ENCODE measurements at regions not wholly inside any gene's neighbourhood (a gene's known extent, or its start where the extent isn't known, plus 50 kb on each side); places are given as distances from the start of the nearest gene placed in this dataset.
"Not testable (repeated sequence)": the region's sequence is repeated elsewhere in the genome, so short reads cannot be mapped to it uniquely, and the experiment has no call there.

DNA sequence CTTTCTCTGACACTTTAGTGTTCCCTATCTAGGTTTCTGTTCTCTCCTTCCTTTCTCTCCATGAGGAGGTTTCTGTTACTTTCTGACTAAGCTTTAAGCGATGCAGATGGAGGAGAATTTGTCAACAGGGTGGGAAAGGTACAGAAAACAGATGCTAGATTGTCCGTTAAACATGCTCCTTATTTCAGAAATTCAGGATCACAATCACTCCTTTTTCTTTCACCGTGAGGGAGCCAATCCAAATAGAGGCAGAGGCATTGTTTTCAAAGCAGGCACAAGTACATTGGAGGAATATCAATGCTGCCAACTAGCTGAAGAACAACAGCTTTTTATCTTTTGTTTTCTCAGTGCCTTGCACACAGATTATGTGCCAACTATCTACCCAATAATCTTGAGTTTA is 215.7 kb upstream of the FOLH1 start:
- ATAC-seq, result no peak
- TF ChIP-seq CTCF (IDR thresholded peaks at IDR 0.05), result no peak
- Mint-ChIP-seq H3K9me3 (peaks cover 13 to 28% of the 10 kb centered on the region in 2 donors), H3K4me1 (no peaks in the 10 kb centered on the region), H3K27me3 (ENCODE audit: low read depth in 2 of 2) (no peaks in the 10 kb centered on the region), H3K36me3 (no peaks in the 10 kb centered on the region), H3K27ac (no peak overlapping the region), H3K4me3 (no peak overlapping the region)
- Histone ChIP-seq H3K27ac (ENCODE audit: low read length) (no peak overlapping the region), H3K4me3 (ENCODE audit: low read length) (no peak overlapping the region), H3K4me1 (ENCODE audit: control insufficient read depth, insufficient read depth, low read length) (no peaks in the 10 kb centered on the region), H3K27me3 (ENCODE audit: control insufficient read depth, insufficient read depth, low read length) (no peaks in the 10 kb centered on the region), H3K9me3 (ENCODE audit: control insufficient read depth, insufficient read depth, low read length) (no peaks in the 10 kb centered on the region), H3K36me3 (ENCODE audit: control insufficient read depth, insufficient read depth, low read length) (no peaks in the 10 kb centered on the region)
- WGBS (ENCODE audit: insufficient coverage), result no CpG with 5 or more reads among the region's 3 CpGs
- DNase-seq, result no peak
- intact Hi-C loops (cut with micrococcal nuclease), result no loop called here

DNA sequence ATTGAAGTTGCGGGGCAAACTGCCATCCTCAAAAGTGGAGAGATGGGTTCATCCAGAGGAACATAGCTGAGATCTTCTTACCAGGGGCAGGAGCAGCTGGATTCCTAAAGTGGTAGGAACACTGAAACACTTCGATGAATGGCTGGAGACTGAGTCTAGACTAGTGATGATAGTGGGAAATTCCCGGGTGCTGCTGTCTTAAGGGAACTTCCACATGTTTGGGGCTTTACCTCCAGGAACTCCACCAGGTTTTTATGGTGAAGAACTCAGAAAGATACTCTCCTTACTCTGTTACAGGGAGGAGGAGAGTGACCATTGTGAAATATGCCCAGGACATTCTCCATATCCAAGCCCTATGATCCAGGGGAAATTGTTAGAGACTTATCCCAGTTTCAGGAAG is 210.5 kb upstream of the FOLH1 start:
- H3K36me3 ChIP-seq (ENCODE audit: control insufficient read depth, insufficient read depth, low read length); DNase-seq; H3K9me3 ChIP-seq (ENCODE audit: control insufficient read depth, insufficient read depth, low read length); intact Hi-C loops (cut with micrococcal nuclease); H3K4me3 Mint-ChIP-seq; H3K4me1 Mint-ChIP-seq; ATAC-seq; H3K27ac Mint-ChIP-seq; H3K27me3 ChIP-seq (ENCODE audit: control insufficient read depth, insufficient read depth, low read length); H3K4me3 ChIP-seq (ENCODE audit: low read length); H3K27ac ChIP-seq (ENCODE audit: low read length); H3K27me3 Mint-ChIP-seq (ENCODE audit: low read depth in 2 of 2); H3K4me1 ChIP-seq (ENCODE audit: control insufficient read depth, insufficient read depth, low read length): not testable (repeated sequence)
- peaks cover 18 to 21% of the 10 kb centered on the region in 2 donors for H3K9me3 Mint-ChIP-seq
- peaks cover 13% of the 10 kb centered on the region for H3K36me3 Mint-ChIP-seq
- 100% methylated on average over 1 of the region's 3 CpGs for WGBS (ENCODE audit: insufficient coverage)

- Mint-ChIP-seq H3K4me3 (no peak overlapping the region), H3K4me1 (no peaks in the 10 kb centered on the region), H3K9me3 (peaks cover 12 to 18% of the 10 kb centered on the region in 2 donors), H3K36me3 (no peaks in the 10 kb centered on the region), H3K27ac (no peak overlapping the region), H3K27me3 (ENCODE audit: low read depth in 2 of 2) (no peaks in the 10 kb centered on the region)
- ATAC-seq, result no peak
- H3K4me3 ChIP-seq (ENCODE audit: low read length), result no peak overlapping the region
- no peaks in the 10 kb centered on the region for H3K36me3 ChIP-seq (ENCODE audit: control insufficient read depth, insufficient read depth, low read length)
- intact Hi-C loops (cut with micrococcal nuclease), result no loop called here
- DNase-seq, result no peak
- H3K27me3 ChIP-seq (ENCODE audit: control insufficient read depth, insufficient read depth, low read length), result no peaks in the 10 kb centered on the region
- H3K9me3 ChIP-seq (ENCODE audit: control insufficient read depth, insufficient read depth, low read length), result no peaks in the 10 kb centered on the region
- no peaks in the 10 kb centered on the region for H3K4me1 ChIP-seq (ENCODE audit: control insufficient read depth, insufficient read depth, low read length)
- no peak overlapping the region for H3K27ac ChIP-seq (ENCODE audit: low read length)
- no peak for TF ChIP-seq CTCF (IDR thresholded peaks at IDR 0.05)
- 92% methylated on average over 12 of the region's 14 CpGs for WGBS (ENCODE audit: insufficient coverage)
Measured at GRCh38 chr11:49405743-49406142, 197.3 kb upstream of the FOLH1 start.

- H3K4me1 Mint-ChIP-seq; H3K27ac ChIP-seq (ENCODE audit: low read length); H3K4me3 Mint-ChIP-seq; H3K36me3 ChIP-seq (ENCODE audit: control insufficient read depth, insufficient read depth, low read length); H3K4me3 ChIP-seq (ENCODE audit: low read length); ATAC-seq; H3K4me1 ChIP-seq (ENCODE audit: control insufficient read depth, insufficient read depth, low read length); intact Hi-C loops (cut with micrococcal nuclease); H3K27me3 Mint-ChIP-seq (ENCODE audit: low read depth in 2 of 2); H3K36me3 Mint-ChIP-seq; H3K9me3 ChIP-seq (ENCODE audit: control insufficient read depth, insufficient read depth, low read length); DNase-seq; H3K27ac Mint-ChIP-seq; H3K27me3 ChIP-seq (ENCODE audit: control insufficient read depth, insufficient read depth, low read length): not testable (repeated sequence)
- peaks cover 9 to 12% of the 10 kb centered on the region in 2 donors for H3K9me3 Mint-ChIP-seq
Measured at GRCh38 chr11:49395789-49396188, 187.4 kb upstream of the FOLH1 start.

- H3K4me3 Mint-ChIP-seq; H3K4me1 Mint-ChIP-seq; intact Hi-C loops (cut with micrococcal nuclease); H3K27me3 Mint-ChIP-seq (ENCODE audit: low read depth in 2 of 2); H3K4me3 ChIP-seq (ENCODE audit: low read length); H3K27ac Mint-ChIP-seq; H3K36me3 ChIP-seq (ENCODE audit: control insufficient read depth, insufficient read depth, low read length); H3K4me1 ChIP-seq (ENCODE audit: control insufficient read depth, insufficient read depth, low read length); ATAC-seq; H3K27me3 ChIP-seq (ENCODE audit: control insufficient read depth, insufficient read depth, low read length); DNase-seq; H3K27ac ChIP-seq (ENCODE audit: low read length); H3K9me3 Mint-ChIP-seq; H3K36me3 Mint-ChIP-seq; H3K9me3 ChIP-seq (ENCODE audit: control insufficient read depth, insufficient read depth, low read length): not testable (repeated sequence)
- WGBS (ENCODE audit: insufficient coverage), result 88% methylated on average over 3 of the region's 5 CpGs
Measured at GRCh38 chr11:49390362-49390761, 182.0 kb upstream of the FOLH1 start.

DNA sequence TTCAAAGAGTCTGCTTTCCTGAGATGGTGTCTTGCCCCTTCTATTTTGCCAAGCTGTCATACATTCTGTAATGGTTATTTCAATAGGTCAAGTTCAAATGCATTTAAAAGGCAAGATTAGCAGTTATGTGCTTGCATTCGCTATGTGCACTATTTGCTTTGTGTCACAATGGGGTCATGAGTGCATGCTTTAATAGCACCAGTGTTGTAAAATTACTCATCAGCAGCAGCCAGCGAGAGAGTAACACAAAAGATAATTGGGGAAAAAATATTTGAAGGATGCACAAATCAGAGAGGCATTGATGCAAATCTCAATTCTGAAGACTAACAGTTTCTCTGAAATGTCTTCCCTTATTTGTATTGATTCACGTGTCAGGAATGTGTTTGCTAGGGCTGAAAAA is 180.7 kb upstream of the FOLH1 start:
- H3K4me1 ChIP-seq (ENCODE audit: control insufficient read depth, insufficient read depth, low read length); H3K9me3 ChIP-seq (ENCODE audit: control insufficient read depth, insufficient read depth, low read length); H3K4me3 ChIP-seq (ENCODE audit: low read length); H3K36me3 ChIP-seq (ENCODE audit: control insufficient read depth, insufficient read depth, low read length); intact Hi-C loops (cut with micrococcal nuclease); H3K27me3 Mint-ChIP-seq (ENCODE audit: low read depth in 2 of 2); H3K36me3 Mint-ChIP-seq; H3K9me3 Mint-ChIP-seq; H3K27ac Mint-ChIP-seq; H3K4me3 Mint-ChIP-seq; ATAC-seq; DNase-seq; H3K4me1 Mint-ChIP-seq; H3K27me3 ChIP-seq (ENCODE audit: control insufficient read depth, insufficient read depth, low read length); H3K27ac ChIP-seq (ENCODE audit: low read length): not testable (repeated sequence)
- WGBS (ENCODE audit: insufficient coverage), result 89% methylated on average over 3 of the region's 3 CpGs

DNA sequence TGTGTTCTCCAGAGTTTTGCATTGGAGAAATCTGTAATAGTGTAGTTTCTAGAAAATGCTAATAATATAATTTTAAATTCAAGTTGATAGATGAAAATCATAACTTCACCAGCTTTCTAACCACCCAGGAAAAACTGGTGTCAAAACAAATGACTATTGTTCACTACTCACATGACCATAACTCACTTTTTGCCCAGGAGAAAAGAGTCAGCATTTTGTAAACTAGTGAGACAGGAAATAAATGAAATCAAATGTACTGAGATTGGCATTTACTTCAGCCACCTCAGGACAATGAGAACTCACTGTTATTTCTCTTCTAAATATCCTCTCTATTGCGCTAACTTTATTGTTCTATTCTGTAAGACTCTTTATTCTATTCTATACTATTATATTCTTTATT is 176.0 kb upstream of the FOLH1 start:
- H3K4me1 Mint-ChIP-seq; H3K9me3 ChIP-seq (ENCODE audit: control insufficient read depth, insufficient read depth, low read length); H3K4me3 Mint-ChIP-seq; H3K36me3 ChIP-seq (ENCODE audit: control insufficient read depth, insufficient read depth, low read length); H3K36me3 Mint-ChIP-seq; H3K4me1 ChIP-seq (ENCODE audit: control insufficient read depth, insufficient read depth, low read length); H3K27ac Mint-ChIP-seq; H3K27ac ChIP-seq (ENCODE audit: low read length); ATAC-seq; H3K27me3 Mint-ChIP-seq (ENCODE audit: low read depth in 2 of 2); DNase-seq; H3K27me3 ChIP-seq (ENCODE audit: control insufficient read depth, insufficient read depth, low read length); intact Hi-C loops (cut with micrococcal nuclease); H3K4me3 ChIP-seq (ENCODE audit: low read length); H3K9me3 Mint-ChIP-seq: not testable (repeated sequence)
- no CpG with 5 or more reads among the region's 1 CpG for WGBS (ENCODE audit: insufficient coverage)
